SJCRH30 (cell line): ENCODE measurements at regions not wholly inside any gene's neighbourhood (a gene's known extent, or its start where the extent isn't known, plus 50 kb on each side); places are given as distances from the start of the nearest gene placed in this dataset.
A peak's percentile ranks its signal among the peaks of the same experiment; 100 is the strongest.

Experiments
- DNase-seq, 2 experiments: peaks; one replicate each; pipeline ENCODE4 v3.0.0-alpha.2; 2015 to 2020
- H3K27ac ChIP-seq: fragments of 250-450 bp; sonication (Bioruptor Pico); 2 replicates; pipeline ENCODE4 v1.5.1; 2020; ENCODE audit warnings: mild to moderate bottlenecking, moderate library complexity
- H3K27me3 ChIP-seq: fragments of 250-450 bp; sonication (Bioruptor Pico); 2 replicates; pipeline ENCODE4 v1.5.1; 2020; ENCODE audit warnings: mild to moderate bottlenecking, moderate library complexity
- H3K36me3 ChIP-seq: fragments of 250-450 bp; sonication (Bioruptor Pico); 2 replicates; pipeline ENCODE4 v1.5.1; 2020; ENCODE audit warnings: mild to moderate bottlenecking, moderate library complexity
- H3K4me1 ChIP-seq: fragments of 250-450 bp; sonication (Bioruptor Pico); 2 replicates; pipeline ENCODE4 v1.5.1; 2020; ENCODE audit warnings: mild to moderate bottlenecking, moderate library complexity
- H3K4me3 ChIP-seq: fragments of 250-450 bp; sonication (Bioruptor Pico); 2 replicates; pipeline ENCODE4 v1.5.1; 2020; ENCODE audit warnings: mild to moderate bottlenecking, moderate library complexity
- H3K9me3 ChIP-seq: fragments of 250-450 bp; sonication (Bioruptor Pico); replicated peaks from 2 replicates; pipeline ENCODE4 v1.5.1; 2020; ENCODE audit warnings: mild to moderate bottlenecking, moderate library complexity

DNA sequence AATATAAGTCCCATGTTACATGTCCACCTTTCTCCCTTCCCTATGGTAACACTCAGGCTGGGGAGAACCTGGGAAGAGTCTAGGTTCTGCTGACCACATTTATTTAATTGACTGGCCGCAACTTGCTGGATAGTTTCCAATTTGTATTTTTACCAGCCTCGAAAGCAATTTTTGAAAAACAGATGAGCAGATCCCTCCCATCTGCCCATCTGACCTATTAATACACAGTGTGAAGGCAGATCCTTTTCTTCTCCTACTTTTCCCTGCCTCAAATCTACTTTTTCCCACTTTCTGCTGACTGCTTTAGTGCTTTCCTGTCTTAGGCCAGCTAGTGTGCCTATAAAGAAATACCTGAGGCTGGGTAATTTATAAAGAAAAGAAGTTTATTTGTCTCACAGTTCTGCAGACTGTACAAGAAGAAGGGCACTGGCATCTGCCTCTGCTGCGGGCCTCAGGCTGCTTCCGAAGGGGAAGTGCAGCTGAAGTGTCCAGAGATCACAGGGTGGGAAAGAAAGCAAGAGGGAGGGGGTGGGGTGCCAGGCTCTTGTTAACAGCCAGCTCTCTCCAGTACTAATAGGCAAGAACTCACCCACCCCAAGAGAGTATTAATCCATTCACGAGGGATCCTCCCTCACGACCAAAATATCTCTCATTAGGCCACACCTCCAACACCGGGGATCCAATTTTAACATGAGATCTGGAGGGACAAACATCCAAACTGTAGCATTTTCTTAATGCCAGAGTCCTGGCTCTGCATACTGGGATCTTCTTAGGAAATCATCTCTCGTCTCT, 336.0 kb upstream of the IGFBP3 start:
- DNase-seq = peak in 1 of 2 experiments; percentile 18
- no peak overlapping the region for H3K27ac ChIP-seq
- no peaks in the 10 kb centered on the region for H3K4me1 ChIP-seq
- 0 out of 2 replicates have a peak, but pooled peaks cover 3% of the 10 kb centered on the region for H3K9me3 ChIP-seq
- no peaks in the 10 kb centered on the region for H3K27me3 ChIP-seq
- H3K36me3 ChIP-seq = no peaks in the 10 kb centered on the region
- no peak overlapping the region for H3K4me3 ChIP-seq

- no peak overlapping the region for H3K4me3 ChIP-seq
- H3K27ac ChIP-seq = no peak overlapping the region
- H3K36me3 ChIP-seq = no peaks in the 10 kb centered on the region
- no peak for DNase-seq
- no peaks in the 10 kb centered on the region for H3K9me3 ChIP-seq
- no peaks in the 10 kb centered on the region for H3K4me1 ChIP-seq
- H3K27me3 ChIP-seq = no peaks in the 10 kb centered on the region
Measured at GRCh38 chr7:46253520-46253919, 332.4 kb upstream of the IGFBP3 start.

DNA sequence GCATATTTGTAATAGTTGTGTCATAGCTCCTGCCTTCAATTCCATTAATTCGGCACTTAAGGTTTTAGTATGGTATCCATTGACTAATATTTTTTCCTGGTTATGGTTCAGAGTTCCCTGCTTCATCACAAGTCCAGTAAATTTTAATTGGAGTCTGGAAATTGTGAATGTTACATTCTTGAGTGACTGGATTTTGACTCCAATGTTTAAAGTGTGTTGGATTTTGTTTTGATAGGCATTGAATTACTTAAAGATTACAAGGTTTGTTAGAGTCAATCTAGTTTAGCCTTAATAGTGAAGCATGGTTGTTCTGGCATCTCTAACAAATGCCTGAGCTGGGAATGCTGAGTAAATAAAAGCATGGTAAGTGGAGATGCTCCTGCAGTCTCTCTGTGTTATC, 326.6 kb upstream of the IGFBP3 start:
- Histone ChIP-seq H3K36me3 (no peaks in the 10 kb centered on the region), H3K4me3 (no peak overlapping the region), H3K9me3 (no peaks in the 10 kb centered on the region), H3K4me1 (no peaks in the 10 kb centered on the region), H3K27me3 (no peaks in the 10 kb centered on the region), H3K27ac (no peak overlapping the region)
- no peak for DNase-seq

DNA sequence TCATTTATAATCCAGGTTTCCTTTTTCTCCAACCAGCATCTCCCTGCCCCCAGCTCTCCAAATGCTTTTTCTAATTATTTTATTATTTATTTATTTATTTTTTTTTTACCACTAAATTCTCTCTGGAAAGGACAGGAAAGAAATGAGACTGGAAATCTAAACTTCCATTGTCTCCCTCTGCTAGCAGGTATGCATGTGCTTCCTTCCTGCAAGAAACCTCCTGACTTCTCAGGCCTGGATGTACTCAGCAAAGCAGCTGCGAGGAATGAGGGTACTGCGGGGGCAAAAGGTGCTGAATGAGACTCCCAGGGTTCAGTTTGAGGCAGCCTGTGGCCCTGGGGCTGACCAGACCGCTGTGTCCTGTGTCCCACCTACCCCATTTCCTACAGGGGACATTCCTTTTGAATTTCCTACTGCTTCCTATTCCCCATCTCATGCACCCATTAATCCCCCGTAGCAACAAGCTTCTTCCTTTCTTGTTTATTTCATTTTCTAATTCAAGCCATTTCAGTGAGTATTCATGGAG, 324.6 kb upstream of the IGFBP3 start:
- Histone ChIP-seq H3K36me3 (no peaks in the 10 kb centered on the region; the same call in 1 of the 2 replicates), H3K27ac (no peak overlapping the region), H3K9me3 (no peaks in the 10 kb centered on the region), H3K4me3 (no peak overlapping the region), H3K27me3 (no peaks in the 10 kb centered on the region), H3K4me1 (no peaks in the 10 kb centered on the region)
- DNase-seq = no peak

- Histone ChIP-seq H3K36me3 (no peaks in the 10 kb centered on the region; the same call in 1 of the 2 replicates), H3K9me3 (no peaks in the 10 kb centered on the region), H3K4me3 (no peak overlapping the region), H3K27me3 (no peaks in the 10 kb centered on the region; the same call in 1 of the 2 replicates), H3K27ac (no peak overlapping the region), H3K4me1 (no peaks in the 10 kb centered on the region)
- DNase-seq = no peak
Measured at GRCh38 chr7:46244757-46245156, 323.7 kb upstream of the IGFBP3 start.

GRCh38 chr7:46243406-46243805, 322.3 kb upstream of the IGFBP3 start:
- no peaks in the 10 kb centered on the region; the same call in 1 of the 2 replicates for H3K36me3 ChIP-seq
- no peak for DNase-seq

DNA sequence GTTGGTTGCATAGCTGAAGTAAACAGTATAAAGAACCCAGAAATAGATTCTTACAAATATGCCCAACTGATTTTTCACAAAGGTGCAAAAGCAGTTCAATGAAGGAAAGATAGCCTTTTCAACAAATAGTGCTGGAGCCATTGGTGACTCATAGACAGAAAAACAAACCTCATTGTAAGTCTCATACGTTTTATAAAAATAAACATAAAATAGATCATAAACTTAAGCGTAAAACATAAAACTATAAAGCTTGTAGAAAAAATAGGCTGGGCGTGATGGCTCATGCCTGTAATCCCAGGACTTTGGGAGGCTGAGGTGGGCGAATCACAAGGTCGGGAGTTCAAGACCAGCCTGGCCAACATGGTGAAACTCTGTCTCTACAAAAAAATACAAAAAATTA, 318.8 kb upstream of the IGFBP3 start:
- DNase-seq = no peak
- no peaks in the 10 kb centered on the region for H3K9me3 ChIP-seq
- no peak overlapping the region for H3K27ac ChIP-seq
- H3K36me3 ChIP-seq = no peaks in the 10 kb centered on the region; the same call in 1 of the 2 replicates
- no peaks in the 10 kb centered on the region for H3K4me1 ChIP-seq
- H3K4me3 ChIP-seq = no peak overlapping the region
- no peaks in the 10 kb centered on the region; the same call in 1 of the 2 replicates for H3K27me3 ChIP-seq

More at GRCh38 chr7:46243406-46243805, 322.3 kb upstream of the IGFBP3 start:
- H3K27ac ChIP-seq = no peak overlapping the region
- no peaks in the 10 kb centered on the region for H3K4me1 ChIP-seq
- no peaks in the 10 kb centered on the region; the same call in 1 of the 2 replicates for H3K27me3 ChIP-seq
- no peak overlapping the region for H3K4me3 ChIP-seq
- no peaks in the 10 kb centered on the region for H3K9me3 ChIP-seq

DNA sequence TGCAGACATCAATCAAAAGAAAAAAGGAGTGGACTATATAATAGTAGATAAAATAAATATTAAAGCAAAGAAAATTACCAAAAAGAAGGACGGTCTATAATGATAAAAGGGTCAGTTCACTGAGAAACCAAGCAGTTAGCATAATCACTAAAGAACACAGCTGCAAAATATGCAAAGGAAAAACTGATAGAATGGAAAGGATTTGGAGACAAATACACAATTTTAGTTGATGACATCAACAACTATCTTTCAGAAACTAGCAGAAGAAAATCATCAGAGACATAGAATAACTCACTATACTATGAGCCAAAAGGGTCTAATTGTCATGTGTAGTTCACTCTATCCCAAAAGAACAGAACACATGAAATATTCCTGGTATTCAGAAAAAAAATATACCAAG, 316.4 kb upstream of the IGFBP3 start:
- Histone ChIP-seq H3K36me3 (no peaks in the 10 kb centered on the region; the same call in 1 of the 2 replicates), H3K4me3 (no peak overlapping the region), H3K27me3 (no peaks in the 10 kb centered on the region; the same call in 1 of the 2 replicates), H3K27ac (no peak overlapping the region), H3K9me3 (no peaks in the 10 kb centered on the region), H3K4me1 (no peaks in the 10 kb centered on the region)
- DNase-seq = no peak

DNA sequence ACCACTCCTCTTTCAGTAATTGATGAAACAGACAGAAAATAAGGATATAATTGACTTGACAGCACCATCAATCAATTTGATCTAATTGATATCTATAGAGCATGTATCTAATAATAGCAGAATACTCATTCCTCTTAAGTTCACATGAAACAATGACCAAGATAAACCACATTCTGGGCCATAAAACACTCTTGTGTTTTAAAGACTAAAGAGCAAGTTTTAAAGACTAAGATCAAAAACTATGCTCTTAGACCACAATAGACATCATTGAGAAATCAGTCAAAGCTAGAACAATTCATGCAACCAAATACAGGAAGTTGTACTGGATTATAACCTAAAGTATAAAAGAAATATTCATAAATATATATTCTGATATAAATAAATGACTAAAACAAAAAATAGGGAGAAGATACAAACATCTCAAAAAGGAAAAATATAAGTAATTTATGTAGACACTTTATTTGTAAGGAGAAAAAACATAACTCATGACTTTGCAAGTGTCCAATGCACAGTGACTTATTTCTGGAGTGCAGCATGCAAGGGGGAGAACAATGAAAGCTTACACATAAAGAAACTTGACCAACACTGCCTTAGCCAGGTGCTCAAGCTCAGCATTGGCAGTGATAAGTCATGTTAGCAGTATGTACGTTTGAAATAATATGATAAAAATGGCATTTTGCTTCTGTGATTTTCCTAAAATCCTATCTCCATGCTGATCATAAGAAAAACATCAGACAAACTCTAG, 312.7 kb upstream of the IGFBP3 start:
- no peak for DNase-seq
- Histone ChIP-seq H3K4me3 (no peak overlapping the region), H3K36me3 (no peaks in the 10 kb centered on the region), H3K4me1 (no peaks in the 10 kb centered on the region), H3K27ac (no peak overlapping the region), H3K27me3 (no peaks in the 10 kb centered on the region), H3K9me3 (no peaks in the 10 kb centered on the region)

DNA sequence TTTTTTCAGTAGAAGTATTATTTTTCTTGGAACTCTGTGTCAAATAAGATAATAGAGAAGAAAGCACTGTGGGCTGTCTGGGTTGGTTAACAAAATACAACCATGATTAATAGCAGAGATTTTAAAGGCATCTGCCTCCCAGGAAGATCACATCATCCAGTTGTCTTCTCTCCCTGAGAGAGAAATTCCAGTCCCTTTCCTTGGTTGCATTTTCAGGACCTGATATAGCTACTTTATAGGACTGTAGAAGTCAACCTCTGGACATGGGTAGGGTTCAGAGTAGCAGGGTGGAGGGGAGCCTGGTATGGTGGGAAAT, 309.9 kb upstream of the IGFBP3 start:
- Histone ChIP-seq H3K36me3 (no peaks in the 10 kb centered on the region), H3K4me3 (no peak overlapping the region), H3K27me3 (no peaks in the 10 kb centered on the region), H3K27ac (no peak overlapping the region), H3K9me3 (no peaks in the 10 kb centered on the region), H3K4me1 (no peaks in the 10 kb centered on the region)
- no peak for DNase-seq

DNA sequence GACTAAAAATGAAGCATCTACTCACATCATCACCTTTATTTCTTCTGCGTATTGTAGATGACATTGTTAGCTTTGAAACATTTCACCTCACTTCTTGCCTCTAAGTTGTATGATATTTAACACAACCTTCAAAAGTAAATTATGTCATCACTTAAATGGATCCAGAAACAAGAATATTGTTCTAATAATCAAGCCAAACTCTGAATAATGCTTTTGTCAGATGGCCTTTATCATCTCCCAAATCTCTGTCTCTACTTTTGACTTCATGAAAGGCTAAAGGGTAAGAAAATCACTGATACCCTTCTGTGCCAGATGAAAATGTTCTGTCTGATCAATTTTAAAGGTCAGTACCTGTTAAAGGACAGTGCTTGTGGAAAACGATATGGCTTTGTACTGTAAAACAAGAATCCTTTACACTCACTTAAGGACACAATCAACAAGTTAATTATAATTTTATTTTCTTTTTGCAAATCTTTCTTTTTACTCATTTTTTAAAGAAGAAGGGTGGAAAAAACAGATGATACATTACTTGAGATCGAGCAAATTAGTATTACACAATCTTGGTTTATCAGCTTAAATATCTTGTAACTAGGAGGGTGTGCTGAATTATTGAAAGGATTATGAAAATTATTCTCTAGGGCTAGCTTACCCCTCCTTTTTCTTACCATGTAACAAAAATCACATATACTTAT, 309.4 kb upstream of the IGFBP3 start:
- Histone ChIP-seq H3K27ac (no peak overlapping the region), H3K9me3 (no peaks in the 10 kb centered on the region)

DNA sequence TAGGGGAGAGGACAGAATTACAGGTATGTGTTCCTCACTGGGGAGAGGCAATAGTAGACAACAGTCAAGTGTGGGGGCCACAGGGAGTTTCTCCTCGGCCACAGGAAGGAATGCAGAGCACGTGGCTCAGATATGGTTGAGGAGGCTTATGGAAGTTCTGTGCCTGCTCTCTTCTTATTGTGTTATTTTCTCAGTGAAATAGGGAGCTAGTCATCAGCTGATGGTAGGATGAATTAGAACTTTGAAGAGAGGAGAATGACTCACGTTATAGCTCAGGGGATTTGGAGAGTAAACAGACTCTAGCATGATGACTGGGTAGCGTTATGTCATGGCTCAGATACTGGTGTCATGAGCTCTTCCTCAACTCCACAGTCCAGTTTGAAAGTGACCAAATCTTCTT, 308.3 kb upstream of the IGFBP3 start:
- DNase-seq = no peak
- no peaks in the 10 kb centered on the region for H3K4me1 ChIP-seq
- no peaks in the 10 kb centered on the region for H3K9me3 ChIP-seq
- H3K4me3 ChIP-seq = no peak overlapping the region
- H3K36me3 ChIP-seq = no peaks in the 10 kb centered on the region
- no peaks in the 10 kb centered on the region for H3K27me3 ChIP-seq
- H3K27ac ChIP-seq = no peak overlapping the region

More for the DNA sequence above, 309.4 kb upstream of the IGFBP3 start:
- no peaks in the 10 kb centered on the region for H3K27me3 ChIP-seq
- H3K4me3 ChIP-seq = no peak overlapping the region
- no peak for DNase-seq
- H3K4me1 ChIP-seq = no peaks in the 10 kb centered on the region
- H3K36me3 ChIP-seq = no peaks in the 10 kb centered on the region

DNA sequence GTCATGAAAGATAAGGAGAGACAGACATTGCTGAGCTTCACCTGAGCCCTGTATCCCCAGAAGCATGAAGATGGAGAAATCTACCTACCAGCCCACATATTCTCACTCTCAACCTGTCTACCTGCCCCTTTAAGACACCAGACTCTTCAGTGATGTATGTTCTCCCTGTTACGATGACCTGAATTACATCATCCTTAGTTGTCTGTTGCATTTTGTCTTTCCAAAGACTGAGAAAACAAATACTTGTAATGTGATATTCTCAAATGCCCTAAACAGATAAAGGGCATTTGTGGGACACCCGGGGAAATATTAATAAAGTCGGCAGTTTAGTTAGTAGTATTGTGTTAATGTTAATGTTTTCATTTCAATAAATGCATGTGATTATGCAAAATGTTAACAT, 305.8 kb upstream of the IGFBP3 start:
- no peaks in the 10 kb centered on the region for H3K9me3 ChIP-seq
- no peaks in the 10 kb centered on the region for H3K4me1 ChIP-seq
- DNase-seq = no peak
- H3K36me3 ChIP-seq = no peaks in the 10 kb centered on the region
- no peaks in the 10 kb centered on the region for H3K27me3 ChIP-seq
- H3K27ac ChIP-seq = no peak overlapping the region
- H3K4me3 ChIP-seq = no peak overlapping the region

DNA sequence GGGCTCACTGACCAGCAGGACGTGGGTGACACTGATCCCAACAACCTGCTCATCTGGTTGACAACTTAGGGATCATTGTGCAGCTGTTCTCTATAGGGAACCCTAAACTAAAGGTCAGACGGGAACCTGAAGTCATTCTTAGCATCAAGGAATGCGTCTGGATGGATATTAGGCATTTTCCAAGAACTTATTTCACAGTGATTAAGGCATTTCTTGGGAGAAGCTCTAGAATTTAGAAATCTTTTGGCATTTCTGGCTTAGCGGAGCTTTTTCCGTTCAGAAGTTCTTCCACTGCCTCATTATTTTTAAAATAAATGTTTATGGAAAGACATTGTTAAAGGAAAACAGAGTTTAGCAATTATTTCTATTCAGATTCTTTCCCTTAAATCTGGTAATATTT, 303.3 kb upstream of the IGFBP3 start:
- no peaks in the 10 kb centered on the region for H3K9me3 ChIP-seq
- no peaks in the 10 kb centered on the region for H3K27me3 ChIP-seq
- DNase-seq = no peak
- no peaks in the 10 kb centered on the region for H3K4me1 ChIP-seq
- no peaks in the 10 kb centered on the region for H3K36me3 ChIP-seq
- H3K4me3 ChIP-seq = no peak overlapping the region
- no peak overlapping the region for H3K27ac ChIP-seq
